ENCODE measurements at regions not wholly inside any gene's neighbourhood (a gene's known extent, or its start where the extent isn't known, plus 50 kb on each side); places are given as distances from the start of the nearest gene placed in this dataset.
"Not testable (repeated sequence)": the region's sequence is repeated elsewhere in the genome, so short reads cannot be mapped to it uniquely, and the experiment has no call there.

DNA sequence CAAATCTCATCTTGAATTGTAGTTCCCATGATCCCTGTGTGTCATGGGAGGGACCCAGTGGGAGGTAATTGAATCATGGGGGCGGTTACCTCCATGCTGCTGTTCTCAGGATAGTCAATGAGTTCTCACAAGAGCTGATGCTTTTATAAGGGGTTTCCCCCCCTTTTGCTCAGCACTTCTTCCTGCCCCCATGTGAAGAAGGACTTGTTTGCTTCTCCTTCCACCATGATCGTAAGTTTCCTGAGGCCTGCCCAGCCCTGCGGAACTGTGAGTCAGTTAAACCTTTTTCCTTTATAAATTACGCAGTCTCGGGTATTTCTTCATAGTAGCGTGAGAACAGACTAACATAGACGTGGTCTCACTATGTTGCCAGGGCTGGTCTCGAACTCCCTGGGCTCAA, 56.1 kb upstream of the EIF5 start:
- ATAC-seq (ENCODE audit: low FRiP score in 2 of 2): no peak
- Histone ChIP-seq H3K4me3 (no peak overlapping the region), H3K4me1 (peaks cover 22 to 35% (median 26%) of the 10 kb centered on the region in 4 donors), H3K9me3 (no peaks in the 10 kb centered on the region), H3K27ac (no peak overlapping the region), H3K36me3 (no peaks in the 10 kb centered on the region), H3K27me3 (peaks cover 0 to 46% (median 23%) of the 10 kb centered on the region in 4 donors)
- DNase-seq: no peak
- WGBS, 2 donors: 75 to 89% methylated on average over 8 of the region's 8 CpGs
- TF ChIP-seq POLR2AphosphoS5 (IDR thresholded peaks at IDR 0.05) (no peak), POLR2A (IDR thresholded peaks at IDR 0.05) (no peak), EP300 (IDR thresholded peaks at IDR 0.05) (no peak)
- TF ChIP-seq, protein P1, sequence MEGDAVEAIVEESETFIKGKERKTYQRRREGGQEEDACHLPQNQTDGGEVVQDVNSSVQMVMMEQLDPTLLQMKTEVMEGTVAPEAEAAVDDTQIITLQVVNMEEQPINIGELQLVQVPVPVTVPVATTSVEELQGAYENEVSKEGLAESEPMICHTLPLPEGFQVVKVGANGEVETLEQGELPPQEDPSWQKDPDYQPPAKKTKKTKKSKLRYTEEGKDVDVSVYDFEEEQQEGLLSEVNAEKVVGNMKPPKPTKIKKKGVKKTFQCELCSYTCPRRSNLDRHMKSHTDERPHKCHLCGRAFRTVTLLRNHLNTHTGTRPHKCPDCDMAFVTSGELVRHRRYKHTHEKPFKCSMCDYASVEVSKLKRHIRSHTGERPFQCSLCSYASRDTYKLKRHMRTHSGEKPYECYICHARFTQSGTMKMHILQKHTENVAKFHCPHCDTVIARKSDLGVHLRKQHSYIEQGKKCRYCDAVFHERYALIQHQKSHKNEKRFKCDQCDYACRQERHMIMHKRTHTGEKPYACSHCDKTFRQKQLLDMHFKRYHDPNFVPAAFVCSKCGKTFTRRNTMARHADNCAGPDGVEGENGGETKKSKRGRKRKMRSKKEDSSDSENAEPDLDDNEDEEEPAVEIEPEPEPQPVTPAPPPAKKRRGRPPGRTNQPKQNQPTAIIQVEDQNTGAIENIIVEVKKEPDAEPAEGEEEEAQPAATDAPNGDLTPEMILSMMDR (IDR thresholded peaks at IDR 0.05): no peak

DNA sequence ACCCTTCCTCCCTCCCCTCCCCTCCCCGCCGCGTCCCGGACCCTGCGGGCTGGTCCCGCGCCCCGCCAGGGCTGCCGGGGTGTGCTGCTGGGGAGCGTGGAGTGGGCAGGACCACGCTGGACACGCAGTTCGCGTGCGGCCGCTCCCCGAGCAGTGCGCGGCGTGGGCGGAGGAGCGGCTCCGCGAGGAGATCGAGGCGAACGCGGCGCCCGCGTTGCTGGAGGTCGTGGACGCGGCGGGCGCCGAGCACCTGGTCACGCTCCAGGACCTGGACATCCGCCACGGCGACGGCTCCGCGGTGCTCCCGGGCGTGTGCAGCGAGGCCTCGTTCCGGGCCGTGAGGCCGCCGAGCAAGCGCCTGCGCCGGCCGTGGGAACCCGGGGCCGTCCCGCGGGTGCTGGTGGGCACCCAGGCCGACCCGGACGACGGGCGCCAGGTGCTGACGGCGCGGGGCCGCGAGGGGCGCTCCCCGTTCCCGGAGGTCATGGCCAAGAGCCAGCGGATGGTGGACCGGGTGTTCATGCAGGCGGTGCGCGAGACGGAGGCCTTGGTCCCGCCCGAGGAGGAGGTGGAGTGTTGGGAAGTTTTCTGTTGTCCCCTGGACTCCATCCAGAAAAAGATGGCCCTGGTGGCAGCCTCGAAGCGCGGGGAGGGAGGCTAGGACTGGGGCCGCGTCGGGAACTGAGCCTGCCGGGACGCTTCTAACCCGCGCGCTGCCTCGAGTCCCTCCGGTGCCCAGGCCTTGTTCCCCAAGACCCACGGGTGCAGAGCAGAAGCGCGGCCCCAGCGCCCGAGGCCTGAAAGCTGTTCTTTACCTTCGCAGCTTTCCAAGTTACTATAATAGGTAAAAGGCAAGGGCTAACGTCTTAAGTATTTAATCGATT, 54.7 kb upstream of the EIF5 start:
- ATAC-seq (ENCODE audit: low FRiP score in 2 of 2) (peak in 1 of 2 donors; percentile 67), DNase-seq (peak in 1 of 2 donors; percentile 87)
- peaks cover 0 to 32% (median 16%) of the 10 kb centered on the region in 4 donors for H3K27me3 ChIP-seq
- peaks cover 11 to 21% (median 13%) of the 10 kb centered on the region in 4 donors for H3K4me1 ChIP-seq
- TF ChIP-seq POLR2AphosphoS5 (IDR thresholded peaks at IDR 0.05) (no peak), EP300 (IDR thresholded peaks at IDR 0.05) (no peak), POLR2A (IDR thresholded peaks at IDR 0.05) (no peak)
- H3K9me3 ChIP-seq: no peaks in the 10 kb centered on the region
- WGBS, 2 donors: 22 to 42% methylated on average over 15 to 74 of the region's 102 CpGs
- H3K27ac ChIP-seq: no peak overlapping the region
- no peaks in the 10 kb centered on the region for H3K36me3 ChIP-seq
- peak overlapping the region in 3 of 4 donors; percentile 15 to 37 (median 34) for H3K4me3 ChIP-seq

DNA sequence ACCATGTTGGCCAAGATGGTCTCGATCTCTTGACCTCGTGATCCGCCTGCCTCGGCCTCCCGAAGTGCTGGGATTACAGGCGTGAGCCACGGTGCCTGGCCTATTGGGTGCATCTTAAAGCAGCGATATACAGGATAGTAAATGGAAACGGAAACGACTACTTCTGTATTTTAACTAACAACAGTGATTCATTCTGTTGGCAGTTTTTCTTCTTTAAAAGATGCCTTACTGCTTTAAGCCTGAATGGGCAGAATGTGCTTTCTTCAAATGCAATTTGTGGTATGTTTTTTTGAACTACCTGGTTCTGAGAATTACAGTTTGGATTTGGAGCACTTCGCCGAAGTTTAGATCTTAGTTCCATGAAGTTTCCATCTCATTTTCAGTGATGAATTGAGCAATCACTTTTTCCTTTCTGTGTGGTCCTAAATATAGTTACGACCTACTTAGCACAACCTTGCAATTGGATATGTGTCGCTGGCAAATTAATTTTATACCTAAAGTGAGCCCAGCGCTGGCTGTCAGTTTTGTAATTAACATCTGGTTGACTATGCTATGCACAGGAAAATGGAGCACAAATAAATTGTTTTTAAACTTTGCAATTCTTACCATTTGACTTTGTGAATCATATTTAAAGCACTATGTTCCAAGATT, 53.6 kb upstream of the EIF5 start:
- DNase-seq: no peak
- H3K27me3 ChIP-seq: peaks cover 0 to 25% (median 15%) of the 10 kb centered on the region in 4 donors
- H3K4me3 ChIP-seq: no peak overlapping the region

DNA sequence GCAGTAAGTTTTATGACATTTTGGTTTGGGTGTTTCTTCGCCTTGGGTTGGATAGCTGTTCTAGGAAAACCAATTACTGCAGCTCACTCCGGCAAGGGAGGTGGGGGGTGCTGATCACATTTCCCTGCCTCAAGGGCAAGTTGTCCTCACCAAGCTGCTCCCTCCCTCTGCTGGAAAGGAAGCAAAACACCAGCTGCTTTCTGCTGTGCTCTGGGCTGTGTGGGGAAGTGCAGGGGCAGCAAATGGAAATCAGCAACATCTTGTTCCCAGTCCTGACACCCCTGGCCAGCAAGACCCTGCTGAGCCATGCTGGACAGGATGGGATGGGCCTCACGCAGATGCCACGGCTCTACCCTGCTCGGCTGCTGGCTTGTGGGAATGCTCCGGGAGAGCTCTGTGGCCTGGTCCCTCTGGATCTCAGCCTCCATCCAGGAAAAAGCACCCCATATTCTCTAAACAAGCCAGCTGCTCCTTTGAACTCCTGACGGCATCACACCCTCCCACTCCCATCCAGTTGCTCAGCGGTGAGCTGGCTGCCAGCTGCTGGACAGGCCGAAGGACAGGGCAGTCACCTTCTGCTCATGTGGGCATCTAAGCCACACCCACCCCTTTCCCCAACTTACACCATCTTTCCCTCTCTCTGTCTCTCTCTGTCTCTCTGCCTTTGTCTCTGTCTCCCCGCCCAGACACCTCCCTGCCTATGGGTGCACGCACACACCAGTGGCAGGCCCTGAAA, 52.4 kb upstream of the EIF5 start:
- peaks cover 0 to 20% (median 15%) of the 10 kb centered on the region in 4 donors for H3K27me3 ChIP-seq
- H3K9me3 ChIP-seq: no peaks in the 10 kb centered on the region
- no peak overlapping the region for H3K4me3 ChIP-seq
- 64 to 76% methylated on average over 9 to 11 of the region's 11 CpGs for WGBS, 2 donors
- no peaks in the 10 kb centered on the region for H3K36me3 ChIP-seq
- H3K27ac ChIP-seq: no peak overlapping the region
- DNase-seq (no peak), ATAC-seq (ENCODE audit: low FRiP score in 2 of 2) (peak; percentile 64 to 79)
- TF ChIP-seq, protein P1 (IDR thresholded peaks at IDR 0.05): peak in 3 of 6 experiments; percentile 21 to 35 (median 23)
- no peak for TF ChIP-seq POLR2A (IDR thresholded peaks at IDR 0.05)
- TF ChIP-seq POLR2AphosphoS5 (IDR thresholded peaks at IDR 0.05): no peak
- TF ChIP-seq EP300 (IDR thresholded peaks at IDR 0.05): no peak
- H3K4me1 ChIP-seq: peaks cover 11 to 20% (median 13%) of the 10 kb centered on the region in 4 donors

More for the DNA sequence above, 53.6 kb upstream of the EIF5 start:
- H3K4me1 ChIP-seq: peaks cover 11 to 20% (median 13%) of the 10 kb centered on the region in 4 donors
- peak in 1 of 2 donors; percentile 57 for ATAC-seq (ENCODE audit: low FRiP score in 2 of 2)
- no peak for TF ChIP-seq EP300 (IDR thresholded peaks at IDR 0.05)
- TF ChIP-seq POLR2AphosphoS5 (IDR thresholded peaks at IDR 0.05): no peak
- TF ChIP-seq, protein P1 (IDR thresholded peaks at IDR 0.05): no peak
- no peak for TF ChIP-seq POLR2A (IDR thresholded peaks at IDR 0.05)
- 50 to 74% methylated on average over 15 of the region's 15 CpGs for WGBS, 2 donors
- H3K9me3 ChIP-seq: no peaks in the 10 kb centered on the region
- no peak overlapping the region for H3K27ac ChIP-seq
- no peaks in the 10 kb centered on the region for H3K36me3 ChIP-seq

DNA sequence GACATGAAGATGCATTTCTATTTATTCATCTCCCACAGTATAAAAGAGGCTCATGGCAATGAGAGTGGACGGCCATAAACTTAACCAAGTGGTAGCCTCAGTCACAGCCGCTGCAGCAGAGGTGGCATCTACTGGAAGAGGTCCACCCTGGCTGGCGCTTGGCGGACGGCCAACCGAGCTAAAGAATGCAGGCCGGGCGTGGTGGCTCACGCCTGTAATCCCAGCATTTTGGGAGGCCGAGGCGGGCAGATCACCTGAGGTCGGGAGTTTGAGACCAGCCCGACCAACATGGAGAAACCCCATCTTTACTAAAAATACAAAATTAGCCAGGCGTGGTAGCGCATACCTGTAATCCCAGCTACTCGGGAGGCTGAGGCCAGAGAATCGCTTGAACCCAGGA, 51.7 kb upstream of the EIF5 start:
- DNase-seq: peak in 1 of 2 donors; percentile 77
- not testable (repeated sequence) for H3K4me3 ChIP-seq; H3K9me3 ChIP-seq; H3K36me3 ChIP-seq; ATAC-seq (ENCODE audit: low FRiP score in 2 of 2); H3K27ac ChIP-seq
- Histone ChIP-seq H3K27me3 (peaks cover 0 to 20% (median 15%) of the 10 kb centered on the region in 4 donors), H3K4me1 (peaks cover 11 to 20% (median 13%) of the 10 kb centered on the region in 4 donors)
- WGBS, 2 donors: 81 to 90% methylated on average over 17 of the region's 17 CpGs
